BLaER1 treated with 17β-estradiol and CSF1 and Interleukin-3, amounts not matched to agents 10 nM and 100 nM (cell line): ENCODE measurements at regions not wholly inside any gene's neighbourhood (a gene's known extent, or its start where the extent isn't known, plus 50 kb on each side); places are given as distances from the start of the nearest gene placed in this dataset.
A peak's percentile ranks its signal among the peaks of the same experiment; 100 is the strongest.

Experiments
- H3K27ac ChIP-seq, 11 experiments: shearing (Covaris generic); formaldehyde crosslinking; 2 replicates each; pipeline ENCODE4 v1.8.1; 2022
- H3K27me3 ChIP-seq, 11 experiments: shearing (Covaris generic); formaldehyde crosslinking; 2 replicates each; pipeline ENCODE4 v1.8.1; 2022
- H3K36me3 ChIP-seq, 11 experiments: shearing (Covaris generic); formaldehyde crosslinking; 2 replicates each; pipeline ENCODE4 v1.8.1; 2022
- H3K4me1 ChIP-seq, 10 experiments: shearing (Covaris generic); formaldehyde crosslinking; 2 replicates each; pipeline ENCODE4 v1.8.1; 2022
- H3K4me2 ChIP-seq, 11 experiments: shearing (Covaris generic); formaldehyde crosslinking; 2 replicates each; pipeline ENCODE4 v1.8.1; 2022
- H3K4me3 ChIP-seq, 10 experiments: shearing (Covaris generic); formaldehyde crosslinking; 2 replicates each; pipeline ENCODE4 v1.8.1; 2022
- H3K9ac ChIP-seq, 11 experiments: shearing (Covaris generic); formaldehyde crosslinking; 2 replicates each; pipeline ENCODE4 v1.8.1; 2022
- H3K9me3 ChIP-seq, 11 experiments: shearing (Covaris generic); formaldehyde crosslinking; replicated peaks in 1 of 11; 2 replicates each; pipeline ENCODE4 v1.8.1; 2022
- H4K20me1 ChIP-seq, 11 experiments: shearing (Covaris generic); formaldehyde crosslinking; 2 replicates each; pipeline ENCODE4 v1.8.1; 2022
- Cebpa-rat ChIP-seq, 11 experiments: shearing (Covaris generic); IDR thresholded peaks; 2 replicates each; pipeline ENCODE4 v1.8.1; 2022

- no peak for TF ChIP-seq Cebpa-rat (IDR thresholded peaks at IDR 0.05)
- Histone ChIP-seq H3K27ac (no peak overlapping the region), H3K4me2 (peak overlapping the region in 1 of 11 experiments; percentile 15; a peak in 3 of 22 replicates), H4K20me1 (no peaks in the 10 kb centered on the region), H3K27me3 (no peaks in the 10 kb centered on the region), H3K36me3 (no peaks in the 10 kb centered on the region), H3K9me3 (no peaks in the 10 kb centered on the region), H3K4me3 (no peak overlapping the region), H3K9ac (no peak overlapping the region), H3K4me1 (peaks cover 0 to 12% (median 5%) of the 10 kb centered on the region in 10 experiments; a peak in 9 of 20 replicates)
These were observed 275.8 kb upstream of the MAF start for GRCh38 chr16:79876332-79876730.

GRCh38 chr16:79874391-79874790 lies 273.9 kb upstream of the MAF start:
- Histone ChIP-seq H3K9ac (no peak overlapping the region), H3K27me3 (no peaks in the 10 kb centered on the region)
- no peak for TF ChIP-seq Cebpa-rat (IDR thresholded peaks at IDR 0.05)

GRCh38 chr16:79873825-79874224 lies 273.3 kb upstream of the MAF start:
- Histone ChIP-seq H3K36me3 (no peaks in the 10 kb centered on the region), H4K20me1 (no peaks in the 10 kb centered on the region), H3K27me3 (no peaks in the 10 kb centered on the region), H3K4me2 (no peak overlapping the region), H3K27ac (no peak overlapping the region), H3K9me3 (peaks cover 0 to 3% (median 0%) of the 10 kb centered on the region in 11 experiments; a peak in 1 of 22 replicates), H3K4me3 (no peak overlapping the region), H3K4me1 (peaks cover 0 to 5% (median 0%) of the 10 kb centered on the region in 10 experiments; a peak in 2 of 20 replicates), H3K9ac (no peak overlapping the region)
- TF ChIP-seq Cebpa-rat (IDR thresholded peaks at IDR 0.05), result no peak

More at GRCh38 chr16:79874391-79874790, 273.9 kb upstream of the MAF start:
- peaks cover 0 to 3% (median 0%) of the 10 kb centered on the region in 11 experiments; a peak in 1 of 22 replicates for H3K9me3 ChIP-seq
- no peaks in the 10 kb centered on the region for H3K36me3 ChIP-seq
- H4K20me1 ChIP-seq, result no peaks in the 10 kb centered on the region
- no peak overlapping the region for H3K4me2 ChIP-seq
- H3K4me1 ChIP-seq, result peaks cover 0 to 5% (median 0%) of the 10 kb centered on the region in 10 experiments; a peak in 2 of 20 replicates
- no peak overlapping the region for H3K4me3 ChIP-seq
- H3K27ac ChIP-seq, result no peak overlapping the region

- Histone ChIP-seq H3K4me2 (no peak overlapping the region), H4K20me1 (no peaks in the 10 kb centered on the region), H3K27ac (no peak overlapping the region), H3K4me1 (peaks cover 0 to 5% (median 0%) of the 10 kb centered on the region in 10 experiments; a peak in 2 of 20 replicates), H3K9ac (no peak overlapping the region), H3K27me3 (no peaks in the 10 kb centered on the region), H3K4me3 (no peak overlapping the region), H3K36me3 (no peaks in the 10 kb centered on the region), H3K9me3 (peaks cover 0 to 3% (median 0%) of the 10 kb centered on the region in 11 experiments; a peak in 1 of 22 replicates)
- TF ChIP-seq Cebpa-rat (IDR thresholded peaks at IDR 0.05), result no peak
These were observed 271.4 kb upstream of the MAF start for GRCh38 chr16:79871906-79872305.

- Histone ChIP-seq H4K20me1 (no peaks in the 10 kb centered on the region), H3K9ac (no peak overlapping the region), H3K9me3 (peaks cover 0 to 3% (median 0%) of the 10 kb centered on the region in 11 experiments; a peak in 1 of 22 replicates), H3K27ac (no peak overlapping the region), H3K4me2 (no peak overlapping the region), H3K4me3 (no peak overlapping the region), H3K36me3 (no peaks in the 10 kb centered on the region), H3K4me1 (peaks cover 0 to 5% (median 0%) of the 10 kb centered on the region in 10 experiments; a peak in 3 of 20 replicates), H3K27me3 (no peaks in the 10 kb centered on the region)
- TF ChIP-seq Cebpa-rat (IDR thresholded peaks at IDR 0.05), result no peak
These were observed 269.7 kb upstream of the MAF start for GRCh38 chr16:79870016-79870886.

- Histone ChIP-seq H3K36me3 (no peaks in the 10 kb centered on the region), H3K9me3 (peaks cover 0 to 3% (median 0%) of the 10 kb centered on the region in 11 experiments; a peak in 1 of 22 replicates), H3K27me3 (no peaks in the 10 kb centered on the region), H3K9ac (no peak overlapping the region), H3K4me3 (no peak overlapping the region), H3K27ac (no peak overlapping the region), H4K20me1 (no peaks in the 10 kb centered on the region), H3K4me1 (peaks cover 0 to 9% (median 4%) of the 10 kb centered on the region in 10 experiments; a peak in 11 of 20 replicates), H3K4me2 (no peak overlapping the region)
- no peak for TF ChIP-seq Cebpa-rat (IDR thresholded peaks at IDR 0.05)
These were observed 268.9 kb upstream of the MAF start for GRCh38 chr16:79869304-79870015.

- Histone ChIP-seq H3K4me3 (no peak overlapping the region), H4K20me1 (no peaks in the 10 kb centered on the region), H3K27me3 (no peaks in the 10 kb centered on the region), H3K36me3 (no peaks in the 10 kb centered on the region), H3K9ac (no peak overlapping the region), H3K4me2 (no peak overlapping the region), H3K4me1 (peaks cover 0 to 15% (median 9%) of the 10 kb centered on the region in 10 experiments; a peak in 14 of 20 replicates), H3K9me3 (peaks cover 0 to 3% (median 0%) of the 10 kb centered on the region in 11 experiments; a peak in 1 of 22 replicates), H3K27ac (no peak overlapping the region)
- TF ChIP-seq Cebpa-rat (IDR thresholded peaks at IDR 0.05), result no peak
These were observed 268.3 kb upstream of the MAF start for GRCh38 chr16:79868841-79869240.

GRCh38 chr16:79867425-79867997 lies 267.0 kb upstream of the MAF start:
- TF ChIP-seq Cebpa-rat (IDR thresholded peaks at IDR 0.05), result no peak
- no peak overlapping the region for H3K9ac ChIP-seq
- no peaks in the 10 kb centered on the region for H4K20me1 ChIP-seq
- peaks cover 0 to 3% (median 0%) of the 10 kb centered on the region in 11 experiments; a peak in 1 of 22 replicates for H3K9me3 ChIP-seq
- H3K27me3 ChIP-seq, result no peaks in the 10 kb centered on the region
- H3K27ac ChIP-seq, result no peak overlapping the region
- no peak overlapping the region for H3K4me3 ChIP-seq
- H3K36me3 ChIP-seq, result no peaks in the 10 kb centered on the region
- H3K4me1 ChIP-seq, result peaks cover 0 to 28% (median 18%) of the 10 kb centered on the region in 10 experiments; a peak in 15 of 20 replicates
- H3K4me2 ChIP-seq, result no peak overlapping the region

- Histone ChIP-seq H3K4me1 (peaks cover 0 to 28% (median 18%) of the 10 kb centered on the region in 10 experiments; a peak in 15 of 20 replicates), H3K4me2 (no peak overlapping the region), H3K27me3 (no peaks in the 10 kb centered on the region), H3K27ac (no peak overlapping the region), H3K9me3 (peaks cover 0 to 9% (median 0%) of the 10 kb centered on the region in 11 experiments; a peak in 3 of 22 replicates), H3K9ac (no peak overlapping the region), H3K36me3 (no peaks in the 10 kb centered on the region), H4K20me1 (no peaks in the 10 kb centered on the region), H3K4me3 (no peak overlapping the region)
- no peak for TF ChIP-seq Cebpa-rat (IDR thresholded peaks at IDR 0.05)
These were observed 265.4 kb upstream of the MAF start for GRCh38 chr16:79865918-79866317.
